B cell (primary cell): ENCODE measurements at regions not wholly inside any gene's neighbourhood (a gene's known extent, or its start where the extent isn't known, plus 50 kb on each side); places are given as distances from the start of the nearest gene placed in this dataset.

ENCODE experiments used
- ATAC-seq: fragments of 200-7000 bp; cut with Tn5 transposase; one replicate; pipeline ENCODE4 v1.10.0; 2021; ENCODE audit warnings: low read depth, mild to moderate bottlenecking, moderate number of reproducible peaks, moderate library complexity
- CTCF ChIA-PET: fragments of 350-600 bp; sonication (Branson Sonifier 250); formaldehyde crosslinking; loops from one replicate; lab custom pipeline; 2021; ENCODE audit warnings: antibody characterized with exemption, inconsistent platforms; lab: Charles Lee
- POLR2A ChIA-PET: fragments of 350-600 bp; sonication (Branson Sonifier 250); formaldehyde crosslinking; loops from one replicate; lab custom pipeline; 2021; ENCODE audit warnings: antibody characterized with exemption; lab: Charles Lee
- DNase-seq: peaks from one replicate; pipeline ENCODE4 v3.0.0; 2013
- H2AFZ ChIP-seq: 2 replicates; pipeline ENCODE4 v1.6.1; 2012; ENCODE audit warnings: mild to moderate bottlenecking, low read depth, low read length; ENCODE audit not compliant: insufficient read depth, poor library complexity, severe bottlenecking
- H3K27ac ChIP-seq, 2 donors: 1 replicate in 1 of 2; 2 replicates in 1 of 2; pipeline ENCODE4 v1.5.1; 2012 to 2013; ENCODE audit warnings: low read length in 2 of 2, mild to moderate bottlenecking in 2 of 2, moderate library complexity in 1 of 2
- H3K27me3 ChIP-seq, 4 experiments: fragments of 200-600 bp in 1 of 4; sonication (generic) in 1 of 4; replicated peaks in 1 of 4; 1 replicate in 2 of 4; 2 replicates in 2 of 4; pipeline versions ENCODE4 v1.6.1 to v1.7.0; 2013 to 2016; ENCODE audit warnings: low read length in 3 of 4, mild to moderate bottlenecking in 2 of 4, mixed read lengths in 1 of 4, moderate library complexity in 1 of 4; ENCODE audit not compliant: insufficient read depth in 4 of 4, control insufficient read depth in 3 of 4; ENCODE audit errors: control extremely low read depth in 1 of 4
- H3K36me3 ChIP-seq, 2 experiments: replicated peaks in 1 of 2; 1 replicate in 1 of 2; 2 replicates in 1 of 2; pipeline versions ENCODE4 v1.6.1 to v1.7.1; 2013; ENCODE audit warnings: low read length in 1 of 2; ENCODE audit not compliant: insufficient read depth in 2 of 2, control insufficient read depth in 1 of 2; ENCODE audit errors: control extremely low read depth in 1 of 2, extremely low read depth in 1 of 2
- H3K4me1 ChIP-seq, 2 donors: fragments of 200-600 bp in 1 of 2; sonication (generic) in 1 of 2; 1 replicate in 1 of 2; 2 replicates in 1 of 2; pipeline versions ENCODE4 v1.5.1 to v1.6.1; 2013 to 2017; ENCODE audit warnings: low read length in 2 of 2; ENCODE audit not compliant: control insufficient read depth in 2 of 2, insufficient read depth in 2 of 2
- H3K4me2 ChIP-seq: replicated peaks from 2 replicates; pipeline ENCODE3; 2012; ENCODE audit warnings: mild to moderate bottlenecking, low read depth, low read length; ENCODE audit not compliant: poor library complexity, severe bottlenecking
- H3K4me3 ChIP-seq, 5 experiments: fragments of 200-600 bp in 1 of 5; sonication (generic) in 1 of 5; 1 replicate in 3 of 5; 2 replicates in 2 of 5; pipeline versions ENCODE4 v1.5.1 to v1.7.0; 2011 to 2016; ENCODE audit warnings: low read length in 4 of 5, mild to moderate bottlenecking in 4 of 5, low read depth in 2 of 5, control low read depth in 1 of 5, moderate library complexity in 1 of 5; ENCODE audit not compliant: insufficient read depth in 1 of 5; ENCODE audit errors: control extremely low read depth in 1 of 5, extremely low read depth in 1 of 5
- H3K79me2 ChIP-seq: fragments of 200-600 bp; sonication (generic); one replicate; pipeline ENCODE4 v1.6.0; 2016; ENCODE audit warnings: low read length; ENCODE audit not compliant: control insufficient read depth, insufficient read depth
- H3K9ac ChIP-seq: fragments of 200-600 bp; sonication (generic); 2 replicates; pipeline ENCODE4 v1.6.1; 2017; ENCODE audit warnings: mild to moderate bottlenecking, low read length, moderate library complexity
- H3K9me3 ChIP-seq, 3 donors: one replicate each; pipeline versions ENCODE4 v1.6.1 to v1.7.1; 2013; ENCODE audit warnings: low read length in 2 of 3; ENCODE audit not compliant: control insufficient read depth in 2 of 3, insufficient read depth in 1 of 3; ENCODE audit errors: control extremely low read depth in 1 of 3
- H4K20me1 ChIP-seq: 2 replicates; pipeline ENCODE4 v1.6.0; 2012; ENCODE audit warnings: mild to moderate bottlenecking, low read length; ENCODE audit not compliant: insufficient read depth, control insufficient read depth, poor library complexity, severe bottlenecking
- H3K27ac Mint-ChIP-seq: one replicate; pipeline ENCODE4 v1.8.0; 2021; ENCODE audit warnings: mixed read lengths
- H3K27me3 Mint-ChIP-seq: one replicate; pipeline ENCODE4 v1.8.0; 2021; ENCODE audit warnings: mixed read lengths
- H3K4me1 Mint-ChIP-seq: one replicate; pipeline ENCODE4 v1.8.0; 2021; ENCODE audit warnings: mixed read lengths
- H3K4me3 Mint-ChIP-seq: one replicate; pipeline ENCODE4 v1.8.0; 2021; ENCODE audit warnings: mixed read lengths
- H3K9me3 Mint-ChIP-seq: one replicate; pipeline ENCODE4 v1.8.0; 2022; ENCODE audit warnings: mixed read lengths; ENCODE audit not compliant: insufficient read depth
- CTCF ChIP-seq: fragments of 200-600 bp; IDR thresholded peaks from one replicate; pipeline ENCODE4 v1.8.0; 2022; ENCODE audit warnings: antibody characterized with exemption, mild to moderate bottlenecking
- EZH2 ChIP-seq: IDR thresholded peaks from 2 replicates; pipeline ENCODE4 v1.6.1; 2012; ENCODE audit warnings: borderline replicate concordance, low read depth, mild to moderate bottlenecking, moderate library complexity, low read length; ENCODE audit not compliant: insufficient read depth, poor library complexity, severe bottlenecking
- WGBS: methylation state at CpG from one replicate; pipeline ENCODE4 v1.1.5; 2013; ENCODE audit warnings: missing lambda C conversion rate; ENCODE audit not compliant: insufficient coverage; 5-methylcytosine and 5-hydroxymethylcytosine counted together
- intact Hi-C: fragments of 100-400 bp; cut with micrococcal nuclease; formaldehyde crosslinking; loops from one replicate; pipeline ENCODE4 v1.10.0; 2022

- no peak for DNase-seq
- no peaks in the 10 kb centered on the region for H3K9me3 Mint-ChIP-seq
- no peaks in the 10 kb centered on the region for H4K20me1 ChIP-seq
- H3K9me3 ChIP-seq = no peaks in the 10 kb centered on the region
- H3K27me3 ChIP-seq = no peaks in the 10 kb centered on the region
- CTCF ChIA-PET = no interaction called here
- TF ChIP-seq EZH2 (no peak), CTCF (no peak)
- H3K27ac Mint-ChIP-seq = no peak overlapping the region
- H3K4me3 Mint-ChIP-seq = no peak overlapping the region
- H3K4me1 ChIP-seq = no peaks in the 10 kb centered on the region
- intact Hi-C loops = no loop called here
- no peaks in the 10 kb centered on the region for H3K79me2 ChIP-seq
- ATAC-seq = no peak
- H3K27ac ChIP-seq = no peak overlapping the region
- no peak overlapping the region for H3K9ac ChIP-seq
- no peak overlapping the region for H2AFZ ChIP-seq
- H3K4me3 ChIP-seq = no peak overlapping the region
- H3K27me3 Mint-ChIP-seq = no peaks in the 10 kb centered on the region
- no peak overlapping the region for H3K4me2 ChIP-seq
- H3K4me1 Mint-ChIP-seq = no peaks in the 10 kb centered on the region
- POLR2A ChIA-PET = no interaction called here
- no CpG with 5 or more reads among the region's 3 CpGs for WGBS
- H3K36me3 ChIP-seq = no peaks in the 10 kb centered on the region
These were observed 178.2 kb upstream of the HS3ST5 start for GRCh38 chr6:114520976-114521375.

- Histone ChIP-seq H3K27ac (no peak overlapping the region), H3K36me3 (no peaks in the 10 kb centered on the region), H3K4me1 (no peaks in the 10 kb centered on the region), H3K9me3 (no peaks in the 10 kb centered on the region), H2AFZ (no peak overlapping the region), H3K4me3 (no peak overlapping the region), H4K20me1 (no peaks in the 10 kb centered on the region), H3K9ac (no peak overlapping the region), H3K27me3 (no peaks in the 10 kb centered on the region), H3K4me2 (no peak overlapping the region), H3K79me2 (no peaks in the 10 kb centered on the region)
- intact Hi-C loops = no loop called here
- Mint-ChIP-seq H3K4me3 (no peak overlapping the region), H3K9me3 (no peaks in the 10 kb centered on the region), H3K4me1 (no peaks in the 10 kb centered on the region), H3K27me3 (no peaks in the 10 kb centered on the region), H3K27ac (no peak overlapping the region)
- ATAC-seq (no peak), DNase-seq (no peak)
- no peak for TF ChIP-seq EZH2
- WGBS = 50% methylated on average over 1 of the region's 1 CpG
- CTCF ChIA-PET = no interaction called here
- POLR2A ChIA-PET = no interaction called here
These were observed 171.3 kb upstream of the HS3ST5 start for GRCh38 chr6:114514170-114514569.
